Astrocyte (in vitro differentiated cells and primary cell): ENCODE measurements at regions not wholly inside any gene's neighbourhood (a gene's known extent, or its start where the extent isn't known, plus 50 kb on each side); places are given as distances from the start of the nearest gene placed in this dataset.

Source experiments
- DNase-seq: peaks from one replicate; pipeline ENCODE4 v3.0.0-alpha.2; 2010; ENCODE audit warnings: low read depth
- FAIRE-seq: peaks from 2 replicates; lab custom pipeline; 2011; peaks lifted over from hg19 to GRCh38; lab: Jason Lieb, UNC
- H2AFZ ChIP-seq: 2 replicates; pipeline ENCODE4 v1.6.0; 2012; ENCODE audit warnings: low read depth, low read length, inconsistent platforms
- H3K27ac ChIP-seq: 2 replicates; pipeline ENCODE4 v1.5.1; 2011; ENCODE audit warnings: low read depth, low read length, inconsistent platforms
- H3K27me3 ChIP-seq: 2 replicates; pipeline ENCODE4 v1.6.0; 2011; ENCODE audit warnings: low read length, inconsistent platforms; ENCODE audit not compliant: insufficient read depth
- H3K36me3 ChIP-seq: 2 replicates; pipeline ENCODE4 v1.5.1; 2011; ENCODE audit warnings: low read length, inconsistent platforms; ENCODE audit not compliant: insufficient read depth
- H3K4me1 ChIP-seq: 2 replicates; pipeline ENCODE4 v1.5.1; 2011; ENCODE audit warnings: low read length, inconsistent platforms; ENCODE audit not compliant: insufficient read depth
- H3K4me2 ChIP-seq: 2 replicates; pipeline ENCODE4 v1.6.0; 2012; ENCODE audit warnings: low read length, inconsistent platforms
- H3K4me3 ChIP-seq: 2 replicates; pipeline ENCODE4 v1.5.1; 2011; ENCODE audit warnings: low read depth, mild to moderate bottlenecking, low read length, inconsistent platforms; ENCODE audit not compliant: insufficient read depth
- H3K79me2 ChIP-seq: 2 replicates; pipeline ENCODE4 v1.6.0; 2012; ENCODE audit warnings: mild to moderate bottlenecking, low read length, inconsistent platforms; ENCODE audit not compliant: insufficient read depth
- H3K9ac ChIP-seq: 2 replicates; pipeline ENCODE4 v1.6.0; 2012; ENCODE audit warnings: mild to moderate bottlenecking, low read length, inconsistent platforms
- H3K9me3 ChIP-seq: 2 replicates; pipeline ENCODE4 v1.5.1; 2012; ENCODE audit warnings: low read depth, mild to moderate bottlenecking, low read length, inconsistent platforms; ENCODE audit not compliant: insufficient read depth
- H4K20me1 ChIP-seq: 2 replicates; pipeline ENCODE4 v1.6.0; 2012; ENCODE audit warnings: low read length, inconsistent platforms; ENCODE audit not compliant: insufficient read depth
- H3K27ac Mint-ChIP-seq: one replicate; pipeline ENCODE4 v1.8.0; 2021; ENCODE audit warnings: mild to moderate bottlenecking, mixed read lengths; ENCODE audit not compliant: unreplicated experiment
- H3K27me3 Mint-ChIP-seq: one replicate; pipeline ENCODE4 v1.8.0; 2021; ENCODE audit warnings: low read depth, mixed read lengths; ENCODE audit not compliant: unreplicated experiment
- H3K36me3 Mint-ChIP-seq: one replicate; pipeline ENCODE4 v1.8.0; 2021; ENCODE audit warnings: low read depth, mixed read lengths; ENCODE audit not compliant: unreplicated experiment
- H3K4me1 Mint-ChIP-seq: one replicate; pipeline ENCODE4 v1.8.0; 2021; ENCODE audit warnings: low read depth, mixed read lengths; ENCODE audit not compliant: unreplicated experiment
- H3K4me3 Mint-ChIP-seq: one replicate; pipeline ENCODE4 v1.8.0; 2021; ENCODE audit warnings: mild to moderate bottlenecking, moderate library complexity, mixed read lengths; ENCODE audit not compliant: unreplicated experiment
- H3K9me3 Mint-ChIP-seq: one replicate; pipeline ENCODE4 v1.8.0; 2021; ENCODE audit warnings: mild to moderate bottlenecking, mixed read lengths; ENCODE audit not compliant: unreplicated experiment
- EZH2 ChIP-seq: IDR thresholded peaks from 2 replicates; pipeline ENCODE4 v1.6.1; 2012; ENCODE audit warnings: mild to moderate bottlenecking, low read length, inconsistent platforms; ENCODE audit not compliant: insufficient read depth
- TF ChIP-seq, protein P1 (sequence below): IDR thresholded peaks from 2 replicates; pipeline ENCODE4 v1.5.1; 2011; ENCODE audit warnings: low read depth, mild to moderate bottlenecking, inconsistent platforms, low read length, moderate library complexity; ENCODE audit not compliant: insufficient read depth

DNA sequence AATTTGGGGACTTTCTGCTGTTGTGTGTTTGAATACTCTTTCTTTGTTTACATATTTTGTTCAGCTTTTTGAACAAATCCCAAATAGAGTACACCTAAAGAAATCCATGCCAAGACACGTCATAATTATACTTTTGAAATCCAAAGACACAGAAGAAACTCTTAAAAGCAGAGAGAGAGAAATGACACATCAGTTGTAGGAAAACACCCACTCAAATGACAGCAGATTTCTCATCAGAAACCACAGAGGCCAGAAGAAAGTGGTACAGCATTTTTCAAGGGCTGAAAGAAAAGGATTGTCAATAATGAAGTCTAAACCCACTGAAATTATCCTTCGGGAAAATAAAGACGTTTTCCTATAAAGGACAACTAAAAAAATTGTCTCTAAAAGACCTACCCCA is 378.6 kb downstream of the GADD45G start:
- Histone ChIP-seq H3K4me1 (no peaks in the 10 kb centered on the region), H3K27ac (no peak overlapping the region), H3K9ac (no peak overlapping the region), H4K20me1 (no peaks in the 10 kb centered on the region), H2AFZ (no peak overlapping the region), H3K4me2 (peak overlapping the region; percentile 29), H3K36me3 (no peaks in the 10 kb centered on the region), H3K9me3 (no peaks in the 10 kb centered on the region), H3K27me3 (peaks cover 3% of the 10 kb centered on the region), H3K79me2 (no peaks in the 10 kb centered on the region), H3K4me3 (no peak overlapping the region)
- FAIRE-seq: no peak
- Mint-ChIP-seq H3K27ac (peak overlapping the region; percentile 86), H3K27me3 (peaks cover 27% of the 10 kb centered on the region), H3K36me3 (no peaks in the 10 kb centered on the region), H3K4me3 (no peak overlapping the region), H3K9me3 (peaks cover 16% of the 10 kb centered on the region), H3K4me1 (peaks cover 29% of the 10 kb centered on the region)
- DNase-seq: peak; percentile 67
- TF ChIP-seq EZH2: no peak
- TF ChIP-seq, protein P1, sequence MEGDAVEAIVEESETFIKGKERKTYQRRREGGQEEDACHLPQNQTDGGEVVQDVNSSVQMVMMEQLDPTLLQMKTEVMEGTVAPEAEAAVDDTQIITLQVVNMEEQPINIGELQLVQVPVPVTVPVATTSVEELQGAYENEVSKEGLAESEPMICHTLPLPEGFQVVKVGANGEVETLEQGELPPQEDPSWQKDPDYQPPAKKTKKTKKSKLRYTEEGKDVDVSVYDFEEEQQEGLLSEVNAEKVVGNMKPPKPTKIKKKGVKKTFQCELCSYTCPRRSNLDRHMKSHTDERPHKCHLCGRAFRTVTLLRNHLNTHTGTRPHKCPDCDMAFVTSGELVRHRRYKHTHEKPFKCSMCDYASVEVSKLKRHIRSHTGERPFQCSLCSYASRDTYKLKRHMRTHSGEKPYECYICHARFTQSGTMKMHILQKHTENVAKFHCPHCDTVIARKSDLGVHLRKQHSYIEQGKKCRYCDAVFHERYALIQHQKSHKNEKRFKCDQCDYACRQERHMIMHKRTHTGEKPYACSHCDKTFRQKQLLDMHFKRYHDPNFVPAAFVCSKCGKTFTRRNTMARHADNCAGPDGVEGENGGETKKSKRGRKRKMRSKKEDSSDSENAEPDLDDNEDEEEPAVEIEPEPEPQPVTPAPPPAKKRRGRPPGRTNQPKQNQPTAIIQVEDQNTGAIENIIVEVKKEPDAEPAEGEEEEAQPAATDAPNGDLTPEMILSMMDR: no peak

DNA sequence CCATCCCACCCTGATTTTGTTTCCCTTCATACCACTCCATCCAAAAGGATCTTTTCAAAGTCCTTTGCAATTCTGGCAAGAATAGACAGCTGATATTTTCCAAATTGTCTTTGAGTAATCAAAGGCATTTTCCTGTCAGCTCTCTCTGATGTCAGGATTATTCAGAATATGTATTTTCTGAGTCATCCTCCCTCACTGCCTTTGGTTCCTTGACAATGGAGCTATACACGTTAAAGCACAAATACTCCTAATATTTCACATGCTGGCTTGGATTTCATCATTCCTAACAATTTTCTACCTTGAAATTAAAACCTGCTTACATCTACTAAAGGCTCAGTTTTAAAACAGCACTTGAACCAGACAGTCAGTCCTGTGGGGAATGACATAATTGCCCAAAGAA is 379.4 kb downstream of the GADD45G start:
- H3K27ac ChIP-seq: no peak overlapping the region

DNA sequence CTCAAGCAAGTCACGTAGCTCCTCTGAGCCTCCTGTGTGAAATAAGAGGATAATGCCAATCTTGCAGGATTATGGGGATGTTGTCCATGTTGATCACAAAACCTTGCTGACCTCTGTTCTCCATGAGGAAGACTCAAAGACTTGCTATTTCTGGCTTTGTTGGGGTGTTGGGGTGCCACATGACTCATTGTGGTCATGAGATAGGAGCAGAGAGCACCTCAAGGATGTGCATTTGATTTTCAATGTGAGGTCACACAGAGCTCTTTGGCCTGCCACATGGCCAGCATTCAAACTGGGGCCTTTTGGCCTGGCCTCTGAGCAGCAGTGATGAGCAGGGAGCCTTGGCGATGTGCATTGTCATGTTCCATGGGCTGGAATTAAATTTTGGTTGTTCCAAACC is 380.3 kb downstream of the GADD45G start:
- H4K20me1 ChIP-seq: no peaks in the 10 kb centered on the region
- TF ChIP-seq, protein P1: no peak
- no peak for TF ChIP-seq EZH2
- H3K27me3 Mint-ChIP-seq: peaks cover 19% of the 10 kb centered on the region
- no peaks in the 10 kb centered on the region for H3K9me3 ChIP-seq
- no peak overlapping the region for H2AFZ ChIP-seq
- H3K4me3 Mint-ChIP-seq: no peak overlapping the region
- H3K9me3 Mint-ChIP-seq: peaks cover 11% of the 10 kb centered on the region
- no peak overlapping the region for H3K27ac ChIP-seq
- H3K27ac Mint-ChIP-seq: peak overlapping the region; percentile 86
- no peaks in the 10 kb centered on the region for H3K36me3 Mint-ChIP-seq
- no peaks in the 10 kb centered on the region for H3K4me1 ChIP-seq
- peaks cover 36% of the 10 kb centered on the region for H3K4me1 Mint-ChIP-seq
- H3K79me2 ChIP-seq: no peaks in the 10 kb centered on the region
- FAIRE-seq: no peak
- no peak overlapping the region for H3K9ac ChIP-seq
- no peaks in the 10 kb centered on the region for H3K36me3 ChIP-seq
- H3K27me3 ChIP-seq: no peaks in the 10 kb centered on the region
- no peak overlapping the region for H3K4me2 ChIP-seq
- no peak overlapping the region for H3K4me3 ChIP-seq
- no peak for DNase-seq

More for the DNA sequence above, 379.4 kb downstream of the GADD45G start:
- Histone ChIP-seq H3K4me3 (no peak overlapping the region), H3K36me3 (no peaks in the 10 kb centered on the region), H2AFZ (no peak overlapping the region), H3K27me3 (peaks cover 3% of the 10 kb centered on the region), H3K9ac (no peak overlapping the region), H3K79me2 (no peaks in the 10 kb centered on the region), H3K9me3 (no peaks in the 10 kb centered on the region), H4K20me1 (no peaks in the 10 kb centered on the region), H3K4me1 (no peaks in the 10 kb centered on the region), H3K4me2 (peak overlapping the region; percentile 21)
- H3K4me3 Mint-ChIP-seq: no peak overlapping the region
- H3K27ac Mint-ChIP-seq: peak overlapping the region; percentile 86
- peaks cover 23% of the 10 kb centered on the region for H3K27me3 Mint-ChIP-seq
- H3K9me3 Mint-ChIP-seq: peaks cover 11% of the 10 kb centered on the region
- H3K36me3 Mint-ChIP-seq: no peaks in the 10 kb centered on the region
- peak; percentile 57 for DNase-seq
- no peak for FAIRE-seq
- H3K4me1 Mint-ChIP-seq: peaks cover 36% of the 10 kb centered on the region
- no peak for TF ChIP-seq EZH2
- TF ChIP-seq, protein P1: no peak
